ENCODE measurements at regions not wholly inside any gene's neighbourhood (a gene's known extent, or its start where the extent isn't known, plus 50 kb on each side); places are given as distances from the start of the nearest gene placed in this dataset.

DNA sequence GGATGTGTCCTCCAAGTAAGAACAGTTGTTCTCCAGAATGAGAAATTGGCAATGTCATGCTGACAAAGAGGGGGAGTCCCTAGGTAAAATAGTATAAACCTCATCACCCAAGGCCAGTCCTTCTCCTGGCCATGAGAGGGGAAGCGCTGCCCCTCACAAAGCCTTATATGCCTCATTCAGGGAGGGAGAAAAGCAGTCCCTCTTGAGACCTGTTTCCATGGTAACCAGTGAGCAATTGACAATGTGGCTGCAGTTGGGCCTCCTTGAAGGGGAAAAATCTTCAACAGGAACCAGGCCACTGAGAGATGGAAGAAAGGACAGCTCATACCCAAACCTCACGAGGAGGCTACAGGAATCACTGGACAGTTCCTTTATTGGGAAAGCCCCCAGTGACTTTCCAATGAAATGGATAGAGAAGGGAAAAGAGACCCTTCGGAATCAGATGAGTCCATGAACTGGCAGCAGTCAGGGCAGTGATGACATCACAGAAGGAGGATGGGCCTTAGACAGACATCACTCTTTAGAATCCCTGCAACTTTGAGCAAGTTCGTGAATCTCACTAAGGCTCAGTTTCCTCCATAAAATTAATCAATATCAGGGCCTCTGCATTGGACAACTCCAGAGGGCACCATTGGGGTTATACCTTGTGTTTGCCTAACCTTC lies 275.7 kb downstream of the TOX3 start:
- no peaks in the 10 kb centered on the region for H3K9me3 ChIP-seq
- H3K4me1 ChIP-seq = no peaks in the 10 kb centered on the region
- H3K4me3 ChIP-seq = no peak overlapping the region
- DNase-seq = no peak
- intact Hi-C loops (cut with DNase I) = no loop called here
- TF ChIP-seq, protein P1, sequence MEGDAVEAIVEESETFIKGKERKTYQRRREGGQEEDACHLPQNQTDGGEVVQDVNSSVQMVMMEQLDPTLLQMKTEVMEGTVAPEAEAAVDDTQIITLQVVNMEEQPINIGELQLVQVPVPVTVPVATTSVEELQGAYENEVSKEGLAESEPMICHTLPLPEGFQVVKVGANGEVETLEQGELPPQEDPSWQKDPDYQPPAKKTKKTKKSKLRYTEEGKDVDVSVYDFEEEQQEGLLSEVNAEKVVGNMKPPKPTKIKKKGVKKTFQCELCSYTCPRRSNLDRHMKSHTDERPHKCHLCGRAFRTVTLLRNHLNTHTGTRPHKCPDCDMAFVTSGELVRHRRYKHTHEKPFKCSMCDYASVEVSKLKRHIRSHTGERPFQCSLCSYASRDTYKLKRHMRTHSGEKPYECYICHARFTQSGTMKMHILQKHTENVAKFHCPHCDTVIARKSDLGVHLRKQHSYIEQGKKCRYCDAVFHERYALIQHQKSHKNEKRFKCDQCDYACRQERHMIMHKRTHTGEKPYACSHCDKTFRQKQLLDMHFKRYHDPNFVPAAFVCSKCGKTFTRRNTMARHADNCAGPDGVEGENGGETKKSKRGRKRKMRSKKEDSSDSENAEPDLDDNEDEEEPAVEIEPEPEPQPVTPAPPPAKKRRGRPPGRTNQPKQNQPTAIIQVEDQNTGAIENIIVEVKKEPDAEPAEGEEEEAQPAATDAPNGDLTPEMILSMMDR (IDR thresholded peaks at IDR 0.05) = no peak
- no peak for ATAC-seq
- no peak overlapping the region for H3K27ac ChIP-seq
- no peaks in the 10 kb centered on the region for H3K27me3 ChIP-seq (ENCODE audit: insufficient read depth in 3 of 3, low read length in 2 of 3)
- no peaks in the 10 kb centered on the region for H3K36me3 ChIP-seq (ENCODE audit: insufficient read depth in 1 of 2, low read depth in 1 of 2)
- WGBS, 3 donors = 73 to 81% (median 75%) methylated on average over 4 of the region's 4 CpGs

GRCh38 chr16:52265446-52265861 lies 281.5 kb downstream of the TOX3 start:
- DNase-seq (no peak), ATAC-seq (no peak)
- intact Hi-C loops (cut with DNase I) = no loop called here
- H3K27me3 ChIP-seq (ENCODE audit: insufficient read depth in 3 of 3, low read length in 2 of 3) = no peaks in the 10 kb centered on the region
- H3K27ac ChIP-seq = no peak overlapping the region
- no peaks in the 10 kb centered on the region for H3K4me1 ChIP-seq
- no peaks in the 10 kb centered on the region for H3K36me3 ChIP-seq (ENCODE audit: insufficient read depth in 1 of 2, low read depth in 1 of 2)
- no peak overlapping the region for H3K4me3 ChIP-seq
- 8 to 10% (median 9%) methylated on average over 3 of the region's 3 CpGs for WGBS, 3 donors
- TF ChIP-seq, protein P1 (IDR thresholded peaks at IDR 0.05) = no peak
- H3K9me3 ChIP-seq = no peaks in the 10 kb centered on the region

DNA sequence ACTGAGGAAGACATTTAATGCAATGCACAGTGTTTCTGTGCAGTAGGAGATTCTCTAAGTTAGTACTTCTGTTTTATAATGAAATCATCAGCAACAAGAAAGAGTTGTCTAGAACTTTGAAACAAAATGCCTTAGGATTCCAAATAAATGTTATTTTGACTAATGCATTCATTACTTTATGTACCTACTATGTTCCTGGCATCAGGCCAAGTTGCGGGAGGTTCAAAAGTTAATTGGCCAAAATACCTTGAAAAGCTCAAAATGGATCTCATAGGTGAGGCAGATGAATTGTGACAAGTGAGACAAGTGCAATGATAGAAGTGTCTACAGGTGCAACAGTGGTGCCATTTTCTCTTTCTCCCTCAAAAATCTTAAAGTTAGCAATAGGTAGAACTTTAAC lies 289.4 kb downstream of the TOX3 start:
- 76 to 95% (median 77%) methylated on average over 1 of the region's 1 CpG for WGBS, 3 donors
- intact Hi-C loops (cut with DNase I) = no loop called here

DNA sequence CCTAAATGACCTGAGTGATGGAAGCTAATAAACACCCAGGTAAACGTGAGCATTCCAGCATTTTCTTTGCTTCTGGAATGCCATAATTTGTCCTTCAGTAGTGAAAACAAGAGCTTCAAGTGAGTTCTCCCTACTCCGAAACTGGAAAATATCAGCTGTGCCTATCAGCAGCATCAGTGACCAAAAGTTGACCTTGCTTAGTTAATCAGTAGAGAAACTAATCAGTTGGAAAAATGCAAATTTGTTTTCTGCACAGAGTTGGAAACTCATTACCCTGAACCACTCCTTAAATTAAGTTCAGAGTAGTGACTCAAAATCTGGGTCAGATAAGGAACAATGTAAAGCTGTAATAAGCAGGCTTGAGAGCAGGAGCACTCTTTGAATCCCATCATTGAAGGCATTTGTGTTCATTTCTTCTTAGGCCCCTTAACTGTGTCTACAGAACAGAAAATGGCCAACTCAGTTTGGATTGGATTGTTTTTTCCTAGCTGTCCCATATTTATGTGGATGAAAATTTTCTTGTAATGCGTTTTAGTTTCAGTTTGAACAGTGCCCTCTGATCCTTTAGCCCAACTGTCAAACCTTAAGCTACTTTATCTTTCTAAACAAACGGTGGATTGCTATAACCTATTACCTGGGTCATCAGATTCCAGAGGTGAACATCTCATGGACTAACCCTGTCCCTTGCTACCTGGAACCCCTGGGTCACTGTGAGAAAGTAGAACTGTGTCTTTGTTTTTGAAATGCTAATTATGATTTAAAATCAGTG lies 290.4 kb downstream of the TOX3 start:
- H3K4me3 ChIP-seq = no peak overlapping the region
- no peaks in the 10 kb centered on the region for H3K27me3 ChIP-seq (ENCODE audit: insufficient read depth in 3 of 3, low read length in 2 of 3)
- no peaks in the 10 kb centered on the region for H3K9me3 ChIP-seq

More for the DNA sequence above, 289.4 kb downstream of the TOX3 start:
- H3K27ac ChIP-seq = no peak overlapping the region
- TF ChIP-seq, protein P1 (IDR thresholded peaks at IDR 0.05) = no peak
- no peaks in the 10 kb centered on the region for H3K9me3 ChIP-seq
- no peaks in the 10 kb centered on the region for H3K36me3 ChIP-seq (ENCODE audit: insufficient read depth in 1 of 2, low read depth in 1 of 2)
- H3K27me3 ChIP-seq (ENCODE audit: insufficient read depth in 3 of 3, low read length in 2 of 3) = no peaks in the 10 kb centered on the region
- H3K4me1 ChIP-seq = no peaks in the 10 kb centered on the region
- DNase-seq (no peak), ATAC-seq (no peak)
- no peak overlapping the region for H3K4me3 ChIP-seq

More for the DNA sequence above, 290.4 kb downstream of the TOX3 start:
- H3K27ac ChIP-seq = no peak overlapping the region
- 78 to 83% (median 80%) methylated on average over 4 of the region's 4 CpGs for WGBS, 3 donors
- DNase-seq (no peak), ATAC-seq (no peak)
- H3K36me3 ChIP-seq (ENCODE audit: insufficient read depth in 1 of 2, low read depth in 1 of 2) = no peaks in the 10 kb centered on the region
- TF ChIP-seq, protein P1 (IDR thresholded peaks at IDR 0.05) = no peak
- intact Hi-C loops (cut with DNase I) = no loop called here
- H3K4me1 ChIP-seq = no peaks in the 10 kb centered on the region

Data from psoas muscle (tissue), 7 donors.